GM12874 (cell line): ENCODE measurements at regions not wholly inside any gene's neighbourhood (a gene's known extent, or its start where the extent isn't known, plus 50 kb on each side); places are given as distances from the start of the nearest gene placed in this dataset.

Experiments
- TF ChIP-seq, protein P1 (sequence below): IDR thresholded peaks from 2 replicates; pipeline ENCODE4 v1.5.1; 2011; ENCODE audit warnings: low read depth, mild to moderate bottlenecking, control low read depth, low read length, moderate library complexity; ENCODE audit not compliant: insufficient read depth

DNA sequence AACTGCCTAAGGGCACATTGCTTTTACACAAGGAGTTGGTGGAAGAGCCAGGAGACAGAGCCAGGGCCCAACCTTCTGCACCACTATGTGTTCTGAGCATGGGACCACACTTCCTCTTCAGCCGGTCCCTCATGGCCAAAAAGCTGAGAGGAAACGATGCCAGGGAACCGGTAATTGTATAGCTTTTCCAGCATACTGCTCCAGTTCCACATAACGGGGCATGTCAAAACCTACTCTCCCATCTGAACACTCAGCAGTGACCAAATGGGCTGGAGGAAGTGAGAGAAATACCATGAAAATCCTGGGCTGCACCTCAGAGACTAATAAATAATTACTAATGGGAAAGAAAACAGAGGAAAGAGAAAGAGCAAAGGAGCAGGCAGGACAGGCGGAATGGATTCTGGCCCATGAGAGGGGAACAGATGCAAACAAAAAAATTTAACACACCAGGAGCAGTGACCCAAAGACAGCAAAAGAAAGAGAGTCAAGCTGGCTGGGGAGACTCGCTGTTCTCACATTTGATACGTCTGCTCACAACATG is 52.0 kb upstream of the BMP2 start:
- TF ChIP-seq, protein P1, sequence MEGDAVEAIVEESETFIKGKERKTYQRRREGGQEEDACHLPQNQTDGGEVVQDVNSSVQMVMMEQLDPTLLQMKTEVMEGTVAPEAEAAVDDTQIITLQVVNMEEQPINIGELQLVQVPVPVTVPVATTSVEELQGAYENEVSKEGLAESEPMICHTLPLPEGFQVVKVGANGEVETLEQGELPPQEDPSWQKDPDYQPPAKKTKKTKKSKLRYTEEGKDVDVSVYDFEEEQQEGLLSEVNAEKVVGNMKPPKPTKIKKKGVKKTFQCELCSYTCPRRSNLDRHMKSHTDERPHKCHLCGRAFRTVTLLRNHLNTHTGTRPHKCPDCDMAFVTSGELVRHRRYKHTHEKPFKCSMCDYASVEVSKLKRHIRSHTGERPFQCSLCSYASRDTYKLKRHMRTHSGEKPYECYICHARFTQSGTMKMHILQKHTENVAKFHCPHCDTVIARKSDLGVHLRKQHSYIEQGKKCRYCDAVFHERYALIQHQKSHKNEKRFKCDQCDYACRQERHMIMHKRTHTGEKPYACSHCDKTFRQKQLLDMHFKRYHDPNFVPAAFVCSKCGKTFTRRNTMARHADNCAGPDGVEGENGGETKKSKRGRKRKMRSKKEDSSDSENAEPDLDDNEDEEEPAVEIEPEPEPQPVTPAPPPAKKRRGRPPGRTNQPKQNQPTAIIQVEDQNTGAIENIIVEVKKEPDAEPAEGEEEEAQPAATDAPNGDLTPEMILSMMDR = no peak

DNA sequence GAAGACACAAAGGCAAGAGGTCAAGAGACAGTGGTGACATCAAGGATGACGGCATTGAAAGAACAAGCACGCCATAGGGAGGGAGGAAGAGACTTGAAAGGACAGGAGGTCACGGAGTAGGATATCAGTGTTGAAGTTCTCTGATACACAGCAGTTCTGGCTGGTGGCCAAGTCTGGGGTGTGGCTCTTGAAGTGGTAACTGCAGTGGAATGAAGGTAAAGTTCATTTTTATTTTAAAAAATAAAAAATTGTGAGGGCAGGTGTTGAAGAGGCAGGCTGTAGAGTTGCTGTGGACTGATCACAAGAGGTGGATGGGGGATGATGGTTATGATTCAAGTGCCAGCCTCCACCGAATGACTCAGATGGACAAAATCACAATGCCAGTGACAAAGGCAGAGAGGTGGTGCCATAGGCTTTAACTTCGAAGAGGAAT is 53.2 kb upstream of the BMP2 start:
- TF ChIP-seq, protein P1 = no peak

DNA sequence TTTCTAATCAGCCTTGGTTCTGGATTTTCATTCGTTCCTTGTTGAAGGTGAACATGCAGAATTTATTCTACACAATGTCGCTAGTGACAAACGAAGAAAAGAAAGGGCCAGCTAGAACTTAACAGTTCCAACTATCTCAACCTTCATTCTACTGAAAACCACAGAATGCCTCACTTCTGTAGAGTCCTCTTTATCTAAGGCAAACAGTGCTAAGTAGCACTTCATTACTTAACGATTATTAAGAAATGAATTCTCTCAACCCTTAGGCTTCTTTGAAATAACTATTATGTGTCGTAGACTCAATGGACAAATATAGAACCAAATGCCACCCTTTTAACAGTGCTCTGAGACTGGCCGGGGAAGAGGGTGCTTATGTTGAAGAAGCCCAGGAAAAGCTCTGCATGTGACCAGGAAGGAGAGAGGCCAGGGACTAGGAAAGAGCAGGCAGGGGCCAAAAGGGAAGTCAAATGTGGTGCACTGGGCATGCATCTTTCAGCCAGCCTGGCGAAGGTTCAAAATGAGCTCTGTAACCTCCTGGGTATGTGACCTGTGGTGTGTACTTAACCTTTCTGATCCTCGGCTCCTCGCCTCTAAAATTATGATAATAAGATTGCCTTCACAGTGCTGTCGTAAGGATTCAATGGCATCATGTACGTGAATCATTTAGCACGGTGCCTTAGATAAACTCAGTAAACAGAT is 55.4 kb upstream of the BMP2 start:
- TF ChIP-seq, protein P1 = no peak

DNA sequence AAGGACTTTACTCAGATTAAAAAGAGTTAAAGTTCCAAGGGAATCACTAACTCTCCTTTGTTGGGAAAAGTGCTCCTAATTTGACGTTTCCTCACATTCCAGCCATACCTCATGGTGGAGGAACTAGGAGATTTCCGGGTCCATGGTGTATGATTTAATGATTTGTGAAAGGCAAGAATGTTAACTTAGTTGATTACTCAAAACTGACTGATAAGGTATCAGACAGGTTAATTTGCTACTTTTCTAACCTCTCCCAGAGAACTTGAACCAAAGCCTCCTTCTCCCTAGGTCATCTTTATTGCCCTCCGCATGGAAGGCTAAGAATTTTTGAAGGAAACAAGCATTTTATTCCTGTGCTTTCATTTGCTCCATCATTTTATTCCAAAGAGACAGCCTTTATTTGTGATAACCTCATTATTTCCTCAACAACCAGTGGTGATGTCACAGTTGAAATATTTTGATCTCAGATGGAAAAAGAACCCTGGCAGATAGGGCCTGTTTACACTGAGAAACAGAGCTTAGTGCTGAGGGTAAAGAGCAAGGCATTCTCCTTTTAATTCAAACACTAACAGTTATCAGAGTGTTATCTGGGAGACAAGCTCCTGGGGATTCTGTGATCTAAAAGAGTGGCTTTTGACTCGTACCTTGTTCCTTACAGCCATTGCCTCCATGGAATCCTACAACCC is 57.4 kb upstream of the BMP2 start:
- TF ChIP-seq, protein P1 = no peak

DNA sequence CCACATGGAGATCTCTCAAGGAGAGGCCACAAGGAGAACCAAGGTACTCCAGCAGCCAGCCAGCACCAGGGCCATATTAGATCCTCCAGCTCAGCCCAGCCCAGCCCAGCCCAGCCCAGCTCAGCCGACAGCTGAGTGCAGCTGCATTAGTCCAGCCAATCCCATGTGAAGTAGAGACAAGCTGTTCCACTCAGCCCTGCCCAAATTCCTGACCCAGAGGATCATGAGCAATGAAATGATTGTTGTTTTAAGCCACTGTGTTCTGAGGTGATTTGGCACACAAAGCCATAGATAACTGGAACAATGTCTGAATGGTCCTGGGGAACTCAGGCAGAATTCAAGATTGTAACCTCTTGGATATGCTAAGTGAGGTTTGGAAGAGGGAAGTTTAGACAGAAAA is 59.5 kb upstream of the BMP2 start:
- TF ChIP-seq, protein P1 = no peak

DNA sequence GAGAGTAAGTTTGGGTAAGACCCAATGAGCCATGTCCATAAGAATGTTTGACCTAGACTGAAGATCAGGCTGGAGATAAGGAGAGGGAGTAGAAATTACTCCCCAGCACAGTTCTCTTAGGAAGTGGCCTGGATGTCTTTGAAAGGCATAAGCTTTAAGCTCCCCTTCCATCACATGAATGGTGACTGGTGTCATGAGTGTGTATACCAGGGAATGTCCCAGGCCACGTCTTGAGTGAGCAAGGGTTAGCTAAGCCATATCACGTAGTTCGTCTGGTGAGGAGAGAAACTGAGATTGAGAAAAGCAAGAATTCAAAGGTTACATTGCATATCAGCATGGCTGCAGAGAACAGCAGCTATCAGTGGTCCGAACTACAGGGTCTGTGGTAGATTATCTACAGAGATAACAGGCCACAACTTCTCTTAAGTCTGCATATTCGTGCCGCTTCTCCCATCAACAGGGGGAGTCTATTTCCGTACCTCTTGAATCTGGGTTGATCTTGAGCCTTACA is 60.1 kb upstream of the BMP2 start:
- TF ChIP-seq, protein P1 = no peak

DNA sequence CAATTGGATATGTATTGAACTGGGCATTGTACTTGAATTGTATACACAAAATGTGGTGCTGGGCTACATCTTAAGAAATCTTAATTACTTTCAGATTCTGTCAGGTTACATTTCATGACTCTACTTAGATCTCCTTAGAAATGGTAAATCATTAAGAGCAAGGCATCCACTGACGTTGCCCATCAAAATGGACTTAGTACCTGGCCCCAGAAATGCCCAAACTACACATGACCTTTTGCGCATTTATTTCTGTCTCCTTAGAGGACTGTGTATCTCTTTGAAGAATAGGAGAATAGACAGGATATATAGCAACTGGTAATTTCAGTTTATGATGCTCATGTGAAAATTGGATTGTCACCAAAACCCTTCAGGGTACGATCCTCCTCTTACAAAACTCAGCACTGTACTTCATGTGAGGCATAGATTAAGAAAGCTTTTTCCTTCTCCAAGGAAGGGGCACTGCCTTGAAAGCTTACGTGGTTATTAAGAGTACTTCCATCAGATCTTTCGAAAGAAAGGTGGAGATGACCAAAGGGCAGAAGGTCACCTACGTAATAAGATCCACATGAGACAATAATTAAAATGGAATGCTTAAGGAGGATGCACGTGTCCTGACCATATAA is 61.4 kb upstream of the BMP2 start:
- TF ChIP-seq, protein P1 = no peak
